H1 (cell line): ENCODE measurements at regions not wholly inside any gene's neighbourhood (a gene's known extent, or its start where the extent isn't known, plus 50 kb on each side); places are given as distances from the start of the nearest gene placed in this dataset.

ENCODE experiments used
- ATF3 ChIP-seq: IDR thresholded peaks from 2 replicates; pipeline ENCODE4 v1.6.1; 2011; ENCODE audit warnings: low read depth, mild to moderate bottlenecking, low read length; ENCODE audit not compliant: insufficient read depth

- TF ChIP-seq ATF3: no peak
- TF ChIP-seq, all 59 proteins: peak for 0
These were observed 871.8 kb upstream of the PABPC4L start (continued) for GRCh38 chr4:135073389-135073788.
